GM23338 (cell line): ENCODE measurements at regions not wholly inside any gene's neighbourhood (a gene's known extent, or its start where the extent isn't known, plus 50 kb on each side); places are given as distances from the start of the nearest gene placed in this dataset.

ENCODE experiments used
- ATAC-seq: fragments of 200-7000 bp; cut with Tn5 transposase; 3 replicates; pipeline ENCODE4 v1.9.1; 2020
- DNase-seq: peaks from one replicate; pipeline ENCODE4 v3.0.0-alpha.2; 2015; ENCODE audit warnings: low spot score
- H2AFZ ChIP-seq: fragments of 200-600 bp; sonication (generic); 2 replicates; pipeline ENCODE4 v1.8.0; 2016; ENCODE audit warnings: antibody characterized with exemption, mild to moderate bottlenecking, moderate library complexity
- H3F3A ChIP-seq: fragments of 200-600 bp; sonication (generic); replicated peaks from 2 replicates; pipeline ENCODE4 v1.8.0; 2017; ENCODE audit warnings: antibody characterized with exemption, mixed run types, low read depth
- H3K27ac ChIP-seq: fragments of 200-600 bp; sonication (generic); 2 replicates; pipeline ENCODE4 v1.6.1; 2016; ENCODE audit warnings: low read depth
- H3K27me3 ChIP-seq: fragments of 200-600 bp; sonication (generic); 2 replicates; pipeline ENCODE4 v1.8.0; 2016; ENCODE audit warnings: mild to moderate bottlenecking, mixed run types, moderate library complexity; ENCODE audit not compliant: insufficient read depth
- H3K36me3 ChIP-seq: fragments of 200-600 bp; sonication (generic); 2 replicates; pipeline ENCODE4 v1.8.0; 2016; ENCODE audit warnings: mild to moderate bottlenecking; ENCODE audit not compliant: insufficient read depth
- H3K4me1 ChIP-seq: fragments of 200-600 bp; sonication (generic); 2 replicates; pipeline ENCODE4 v1.8.0; 2016; ENCODE audit warnings: mild to moderate bottlenecking, moderate library complexity; ENCODE audit not compliant: insufficient read depth
- H3K4me2 ChIP-seq: fragments of 200-600 bp; sonication (generic); 2 replicates; pipeline ENCODE4 v1.7.1; 2017; ENCODE audit warnings: mixed run types
- H3K4me3 ChIP-seq: fragments of 200-600 bp; sonication (generic); 2 replicates; pipeline ENCODE4 v1.6.1; 2016; ENCODE audit warnings: mixed run types
- H3K79me2 ChIP-seq: fragments of 200-600 bp; sonication (generic); replicated peaks from 2 replicates; pipeline ENCODE4 v1.8.0; 2017; ENCODE audit warnings: mild to moderate bottlenecking; ENCODE audit not compliant: insufficient read depth
- H3K9me2 ChIP-seq: fragments of 200-600 bp; sonication (generic); 2 replicates; pipeline ENCODE4 v1.8.0; 2017; ENCODE audit not compliant: insufficient read depth
- H4K20me1 ChIP-seq: fragments of 200-600 bp; sonication (generic); replicated peaks from 2 replicates; pipeline ENCODE4 v1.8.0; 2017; ENCODE audit warnings: mild to moderate bottlenecking; ENCODE audit not compliant: insufficient read depth
- H3K27ac Mint-ChIP-seq: 2 replicates; pipeline ENCODE4 v1.8.0; 2020; ENCODE audit warnings: inconsistent platforms, mild to moderate bottlenecking, moderate library complexity, mixed read lengths
- H3K27me3 Mint-ChIP-seq: 3 replicates; pipeline ENCODE4 v1.8.0; 2022; ENCODE audit warnings: low read depth, mild to moderate bottlenecking, moderate library complexity, mixed read lengths, inconsistent platforms; ENCODE audit not compliant: insufficient read depth, poor library complexity
- H3K36me3 Mint-ChIP-seq: 3 replicates; pipeline ENCODE4 v1.8.0; 2021; ENCODE audit warnings: low read depth, mild to moderate bottlenecking, inconsistent platforms, moderate library complexity, mixed read lengths
- H3K4me1 Mint-ChIP-seq: 3 replicates; pipeline ENCODE4 v1.8.0; 2020; ENCODE audit warnings: mild to moderate bottlenecking, inconsistent platforms, mixed read lengths
- H3K4me3 Mint-ChIP-seq: 3 replicates; pipeline ENCODE4 v1.8.0; 2021; ENCODE audit warnings: moderate library complexity, mild to moderate bottlenecking, inconsistent platforms, mixed read lengths
- H3K9me3 Mint-ChIP-seq: 3 replicates; pipeline ENCODE4 v1.8.0; 2020; ENCODE audit warnings: moderate library complexity, mild to moderate bottlenecking, inconsistent platforms, mixed read lengths
- CREB1 ChIP-seq: fragments of 250-450 bp; sonication (Bioruptor Pico); IDR thresholded peaks from 2 replicates; pipeline ENCODE4 v1.5.0; 2020; ENCODE audit warnings: low read depth, mild to moderate bottlenecking, moderate library complexity
- EZH2 ChIP-seq: fragments of 200-600 bp; sonication (generic); IDR thresholded peaks from one replicate; pipeline ENCODE4 v1.8.0; 2017; ENCODE audit warnings: antibody characterized with exemption, mild to moderate bottlenecking, low read depth; ENCODE audit not compliant: unreplicated experiment
- EZH2phosphoT487 ChIP-seq: fragments of 200-600 bp; sonication (generic); IDR thresholded peaks from one replicate; pipeline ENCODE4 v1.8.1; 2018; ENCODE audit warnings: antibody characterized with exemption; ENCODE audit not compliant: unreplicated experiment
- JUNB ChIP-seq: IDR thresholded peaks from one replicate; pipeline ENCODE4 v1.6.1; 2016; ENCODE audit warnings: antibody characterized with exemption; ENCODE audit not compliant: unreplicated experiment
- POLR2AphosphoS5 ChIP-seq: IDR thresholded peaks from 2 replicates; pipeline ENCODE4 v1.6.1; 2016; ENCODE audit warnings: antibody characterized with exemption, low read depth
- STAT1 ChIP-seq: IDR thresholded peaks from one replicate; pipeline ENCODE4 v1.6.1; 2016; ENCODE audit warnings: antibody characterized with exemption; ENCODE audit not compliant: unreplicated experiment
- ZNF114 ChIP-seq: fragments of 250-450 bp; sonication (Bioruptor Pico); IDR thresholded peaks from 2 replicates; pipeline ENCODE4 v1.5.0; 2020; ENCODE audit warnings: mild to moderate bottlenecking, moderate library complexity
- ZNF331 ChIP-seq: fragments of 250-450 bp; sonication (Bioruptor Pico); IDR thresholded peaks from 2 replicates; pipeline ENCODE4 v1.5.0; 2020; ENCODE audit warnings: low read depth, mild to moderate bottlenecking, moderate library complexity
- TF ChIP-seq, protein P1 (sequence below), 2 experiments: fragments of 200-600 bp in 1 of 2; sonication (generic) in 1 of 2; conservative IDR thresholded peaks; 2 replicates each; pipeline versions ENCODE4 v1.5.1 to v1.6.1; 2016 to 2017; ENCODE audit warnings: antibody characterized with exemption in 2 of 2, low read depth in 2 of 2, mild to moderate bottlenecking in 2 of 2, moderate library complexity in 1 of 2
- TF ChIP-seq, protein P2 (sequence below): IDR thresholded peaks from 2 replicates; pipeline ENCODE4 v1.6.1; 2016; ENCODE audit warnings: antibody characterized with exemption
- TF ChIP-seq, protein P3 (sequence below): fragments of 250-450 bp; sonication (Bioruptor Pico); IDR thresholded peaks from 2 replicates; pipeline ENCODE4 v1.5.0; 2020; ENCODE audit warnings: mild to moderate bottlenecking, moderate library complexity
- TF ChIP-seq, protein P4 (sequence below): IDR thresholded peaks from one replicate; pipeline ENCODE4 v1.6.1; 2018; ENCODE audit warnings: antibody characterized with exemption; ENCODE audit not compliant: unreplicated experiment

DNA sequence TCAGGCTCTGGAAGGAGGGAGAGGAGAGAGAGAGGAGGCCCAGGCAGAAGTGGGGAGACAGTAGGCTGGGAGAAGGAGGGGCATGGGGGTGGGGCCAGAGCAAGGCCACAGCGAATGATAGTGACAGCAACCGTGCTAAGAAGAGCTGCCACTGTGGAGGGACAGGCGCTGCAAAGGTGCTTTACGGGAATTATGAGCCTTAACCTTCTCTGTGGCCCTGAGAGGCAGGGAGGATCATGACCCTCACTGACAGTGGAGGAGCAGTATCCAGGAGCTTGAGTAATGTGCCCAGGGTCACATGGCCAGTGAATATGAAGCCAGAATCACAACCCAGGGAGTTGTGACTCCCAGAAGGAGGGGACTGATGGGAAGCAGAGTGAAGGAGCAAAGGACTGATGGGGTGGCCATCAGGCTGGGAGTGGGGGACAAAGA is 53.4 kb upstream of the RPL11 start:
- H3K4me3 ChIP-seq, result no peak overlapping the region
- 0 out of 2 replicates have a peak overlapping the region, but pooled peaks have one; percentile 28 for H2AFZ ChIP-seq
- H3K9me2 ChIP-seq, result no peaks in the 10 kb centered on the region
- Mint-ChIP-seq H3K4me3 (no peak overlapping the region), H3K27ac (no peak overlapping the region), H3K27me3 (peaks cover 21% of the 10 kb centered on the region), H3K36me3 (no peaks in the 10 kb centered on the region), H3K4me1 (peaks cover 23% of the 10 kb centered on the region), H3K9me3 (no peaks in the 10 kb centered on the region)
- peak; percentile 53 for ATAC-seq
- peak overlapping the region; percentile 26; the same call in 1 of the 2 replicates for H3K4me2 ChIP-seq
- no peak overlapping the region for H3K27ac ChIP-seq
- peak; percentile 45 for DNase-seq
- no peaks in the 10 kb centered on the region for H3K36me3 ChIP-seq
- H3F3A ChIP-seq, result peaks cover 3% of the 10 kb centered on the region; the same call in 1 of the 2 replicates
- no peaks in the 10 kb centered on the region for H3K79me2 ChIP-seq
- H4K20me1 ChIP-seq, result no peaks in the 10 kb centered on the region
- peaks cover 13% of the 10 kb centered on the region for H3K4me1 ChIP-seq
- no peak for TF ChIP-seq EZH2
- no peak for TF ChIP-seq EZH2phosphoT487
- TF ChIP-seq, protein P1, sequence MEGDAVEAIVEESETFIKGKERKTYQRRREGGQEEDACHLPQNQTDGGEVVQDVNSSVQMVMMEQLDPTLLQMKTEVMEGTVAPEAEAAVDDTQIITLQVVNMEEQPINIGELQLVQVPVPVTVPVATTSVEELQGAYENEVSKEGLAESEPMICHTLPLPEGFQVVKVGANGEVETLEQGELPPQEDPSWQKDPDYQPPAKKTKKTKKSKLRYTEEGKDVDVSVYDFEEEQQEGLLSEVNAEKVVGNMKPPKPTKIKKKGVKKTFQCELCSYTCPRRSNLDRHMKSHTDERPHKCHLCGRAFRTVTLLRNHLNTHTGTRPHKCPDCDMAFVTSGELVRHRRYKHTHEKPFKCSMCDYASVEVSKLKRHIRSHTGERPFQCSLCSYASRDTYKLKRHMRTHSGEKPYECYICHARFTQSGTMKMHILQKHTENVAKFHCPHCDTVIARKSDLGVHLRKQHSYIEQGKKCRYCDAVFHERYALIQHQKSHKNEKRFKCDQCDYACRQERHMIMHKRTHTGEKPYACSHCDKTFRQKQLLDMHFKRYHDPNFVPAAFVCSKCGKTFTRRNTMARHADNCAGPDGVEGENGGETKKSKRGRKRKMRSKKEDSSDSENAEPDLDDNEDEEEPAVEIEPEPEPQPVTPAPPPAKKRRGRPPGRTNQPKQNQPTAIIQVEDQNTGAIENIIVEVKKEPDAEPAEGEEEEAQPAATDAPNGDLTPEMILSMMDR (conservative IDR thresholded peaks at IDR 0.05; ENCODE audit: low read depth in 2 of 2), result no peak
- TF ChIP-seq, protein P2, sequence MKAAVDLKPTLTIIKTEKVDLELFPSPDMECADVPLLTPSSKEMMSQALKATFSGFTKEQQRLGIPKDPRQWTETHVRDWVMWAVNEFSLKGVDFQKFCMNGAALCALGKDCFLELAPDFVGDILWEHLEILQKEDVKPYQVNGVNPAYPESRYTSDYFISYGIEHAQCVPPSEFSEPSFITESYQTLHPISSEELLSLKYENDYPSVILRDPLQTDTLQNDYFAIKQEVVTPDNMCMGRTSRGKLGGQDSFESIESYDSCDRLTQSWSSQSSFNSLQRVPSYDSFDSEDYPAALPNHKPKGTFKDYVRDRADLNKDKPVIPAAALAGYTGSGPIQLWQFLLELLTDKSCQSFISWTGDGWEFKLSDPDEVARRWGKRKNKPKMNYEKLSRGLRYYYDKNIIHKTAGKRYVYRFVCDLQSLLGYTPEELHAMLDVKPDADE, result no peak
- TF ChIP-seq ZNF331 (CRISPR knock-in tag), result no peak
- no peak for TF ChIP-seq STAT1
- TF ChIP-seq, protein P3, sequence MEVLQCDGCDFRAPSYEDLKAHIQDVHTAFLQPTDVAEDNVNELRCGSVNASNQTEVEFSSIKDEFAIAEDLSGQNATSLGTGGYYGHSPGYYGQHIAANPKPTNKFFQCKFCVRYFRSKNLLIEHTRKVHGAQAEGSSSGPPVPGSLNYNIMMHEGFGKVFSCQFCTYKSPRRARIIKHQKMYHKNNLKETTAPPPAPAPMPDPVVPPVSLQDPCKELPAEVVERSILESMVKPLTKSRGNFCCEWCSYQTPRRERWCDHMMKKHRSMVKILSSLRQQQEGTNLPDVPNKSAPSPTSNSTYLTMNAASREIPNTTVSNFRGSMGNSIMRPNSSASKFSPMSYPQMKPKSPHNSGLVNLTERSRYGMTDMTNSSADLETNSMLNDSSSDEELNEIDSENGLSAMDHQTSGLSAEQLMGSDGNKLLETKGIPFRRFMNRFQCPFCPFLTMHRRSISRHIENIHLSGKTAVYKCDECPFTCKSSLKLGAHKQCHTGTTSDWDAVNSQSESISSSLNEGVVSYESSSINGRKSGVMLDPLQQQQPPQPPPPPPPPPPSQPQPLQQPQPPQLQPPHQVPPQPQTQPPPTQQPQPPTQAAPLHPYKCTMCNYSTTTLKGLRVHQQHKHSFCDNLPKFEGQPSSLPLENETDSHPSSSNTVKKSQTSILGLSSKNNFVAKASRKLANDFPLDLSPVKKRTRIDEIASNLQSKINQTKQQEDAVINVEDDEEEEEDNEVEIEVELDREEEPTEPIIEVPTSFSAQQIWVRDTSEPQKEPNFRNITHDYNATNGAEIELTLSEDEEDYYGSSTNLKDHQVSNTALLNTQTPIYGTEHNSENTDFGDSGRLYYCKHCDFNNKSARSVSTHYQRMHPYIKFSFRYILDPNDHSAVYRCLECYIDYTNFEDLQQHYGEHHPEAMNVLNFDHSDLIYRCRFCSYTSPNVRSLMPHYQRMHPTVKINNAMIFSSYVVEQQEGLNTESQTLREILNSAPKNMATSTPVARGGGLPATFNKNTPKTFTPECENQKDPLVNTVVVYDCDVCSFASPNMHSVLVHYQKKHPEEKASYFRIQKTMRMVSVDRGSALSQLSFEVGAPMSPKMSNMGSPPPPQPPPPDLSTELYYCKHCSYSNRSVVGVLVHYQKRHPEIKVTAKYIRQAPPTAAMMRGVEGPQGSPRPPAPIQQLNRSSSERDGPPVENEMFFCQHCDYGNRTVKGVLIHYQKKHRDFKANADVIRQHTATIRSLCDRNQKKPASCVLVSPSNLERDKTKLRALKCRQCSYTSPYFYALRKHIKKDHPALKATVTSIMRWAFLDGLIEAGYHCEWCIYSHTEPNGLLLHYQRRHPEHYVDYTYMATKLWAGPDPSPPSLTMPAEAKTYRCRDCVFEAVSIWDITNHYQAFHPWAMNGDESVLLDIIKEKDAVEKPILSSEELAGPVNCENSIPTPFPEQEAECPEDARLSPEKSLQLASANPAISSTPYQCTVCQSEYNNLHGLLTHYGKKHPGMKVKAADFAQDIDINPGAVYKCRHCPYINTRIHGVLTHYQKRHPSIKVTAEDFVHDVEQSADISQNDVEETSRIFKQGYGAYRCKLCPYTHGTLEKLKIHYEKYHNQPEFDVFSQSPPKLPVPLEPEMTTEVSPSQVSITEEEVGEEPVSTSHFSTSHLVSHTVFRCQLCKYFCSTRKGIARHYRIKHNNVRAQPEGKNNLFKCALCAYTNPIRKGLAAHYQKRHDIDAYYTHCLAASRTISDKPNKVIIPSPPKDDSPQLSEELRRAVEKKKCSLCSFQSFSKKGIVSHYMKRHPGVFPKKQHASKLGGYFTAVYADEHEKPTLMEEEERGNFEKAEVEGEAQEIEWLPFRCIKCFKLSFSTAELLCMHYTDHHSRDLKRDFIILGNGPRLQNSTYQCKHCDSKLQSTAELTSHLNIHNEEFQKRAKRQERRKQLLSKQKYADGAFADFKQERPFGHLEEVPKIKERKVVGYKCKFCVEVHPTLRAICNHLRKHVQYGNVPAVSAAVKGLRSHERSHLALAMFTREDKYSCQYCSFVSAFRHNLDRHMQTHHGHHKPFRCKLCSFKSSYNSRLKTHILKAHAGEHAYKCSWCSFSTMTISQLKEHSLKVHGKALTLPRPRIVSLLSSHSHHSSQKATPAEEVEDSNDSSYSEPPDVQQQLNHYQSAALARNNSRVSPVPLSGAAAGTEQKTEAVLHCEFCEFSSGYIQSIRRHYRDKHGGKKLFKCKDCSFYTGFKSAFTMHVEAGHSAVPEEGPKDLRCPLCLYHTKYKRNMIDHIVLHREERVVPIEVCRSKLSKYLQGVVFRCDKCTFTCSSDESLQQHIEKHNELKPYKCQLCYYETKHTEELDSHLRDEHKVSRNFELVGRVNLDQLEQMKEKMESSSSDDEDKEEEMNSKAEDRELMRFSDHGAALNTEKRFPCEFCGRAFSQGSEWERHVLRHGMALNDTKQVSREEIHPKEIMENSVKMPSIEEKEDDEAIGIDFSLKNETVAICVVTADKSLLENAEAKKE (CRISPR knock-in tag), result no peak
- TF ChIP-seq POLR2AphosphoS5, result no peak
- no peak for TF ChIP-seq CREB1 (CRISPR knock-in tag)
- TF ChIP-seq JUNB, result no peak
- no peak for TF ChIP-seq ZNF114 (CRISPR knock-in tag)
- TF ChIP-seq, protein P4, sequence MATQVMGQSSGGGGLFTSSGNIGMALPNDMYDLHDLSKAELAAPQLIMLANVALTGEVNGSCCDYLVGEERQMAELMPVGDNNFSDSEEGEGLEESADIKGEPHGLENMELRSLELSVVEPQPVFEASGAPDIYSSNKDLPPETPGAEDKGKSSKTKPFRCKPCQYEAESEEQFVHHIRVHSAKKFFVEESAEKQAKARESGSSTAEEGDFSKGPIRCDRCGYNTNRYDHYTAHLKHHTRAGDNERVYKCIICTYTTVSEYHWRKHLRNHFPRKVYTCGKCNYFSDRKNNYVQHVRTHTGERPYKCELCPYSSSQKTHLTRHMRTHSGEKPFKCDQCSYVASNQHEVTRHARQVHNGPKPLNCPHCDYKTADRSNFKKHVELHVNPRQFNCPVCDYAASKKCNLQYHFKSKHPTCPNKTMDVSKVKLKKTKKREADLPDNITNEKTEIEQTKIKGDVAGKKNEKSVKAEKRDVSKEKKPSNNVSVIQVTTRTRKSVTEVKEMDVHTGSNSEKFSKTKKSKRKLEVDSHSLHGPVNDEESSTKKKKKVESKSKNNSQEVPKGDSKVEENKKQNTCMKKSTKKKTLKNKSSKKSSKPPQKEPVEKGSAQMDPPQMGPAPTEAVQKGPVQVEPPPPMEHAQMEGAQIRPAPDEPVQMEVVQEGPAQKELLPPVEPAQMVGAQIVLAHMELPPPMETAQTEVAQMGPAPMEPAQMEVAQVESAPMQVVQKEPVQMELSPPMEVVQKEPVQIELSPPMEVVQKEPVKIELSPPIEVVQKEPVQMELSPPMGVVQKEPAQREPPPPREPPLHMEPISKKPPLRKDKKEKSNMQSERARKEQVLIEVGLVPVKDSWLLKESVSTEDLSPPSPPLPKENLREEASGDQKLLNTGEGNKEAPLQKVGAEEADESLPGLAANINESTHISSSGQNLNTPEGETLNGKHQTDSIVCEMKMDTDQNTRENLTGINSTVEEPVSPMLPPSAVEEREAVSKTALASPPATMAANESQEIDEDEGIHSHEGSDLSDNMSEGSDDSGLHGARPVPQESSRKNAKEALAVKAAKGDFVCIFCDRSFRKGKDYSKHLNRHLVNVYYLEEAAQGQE, result no peak
- H3K27me3 ChIP-seq, result no peaks in the 10 kb centered on the region
